GM18907 (cell line): ENCODE measurements at regions not wholly inside any gene's neighbourhood (a gene's known extent, or its start where the extent isn't known, plus 50 kb on each side); places are given as distances from the start of the nearest gene placed in this dataset.
A peak's percentile ranks its signal among the peaks of the same experiment; 100 is the strongest.
"Not testable (repeated sequence)": the region's sequence is repeated elsewhere in the genome, so short reads cannot be mapped to it uniquely, and the experiment has no call there.

Experiments
- ATAC-seq: cut with Tn5 transposase; IDR thresholded peaks from one replicate; pipeline ENCODE4 v1.9.1; 2021; ENCODE audit warnings: mild to moderate bottlenecking, moderate library complexity; ENCODE audit not compliant: unreplicated experiment

DNA sequence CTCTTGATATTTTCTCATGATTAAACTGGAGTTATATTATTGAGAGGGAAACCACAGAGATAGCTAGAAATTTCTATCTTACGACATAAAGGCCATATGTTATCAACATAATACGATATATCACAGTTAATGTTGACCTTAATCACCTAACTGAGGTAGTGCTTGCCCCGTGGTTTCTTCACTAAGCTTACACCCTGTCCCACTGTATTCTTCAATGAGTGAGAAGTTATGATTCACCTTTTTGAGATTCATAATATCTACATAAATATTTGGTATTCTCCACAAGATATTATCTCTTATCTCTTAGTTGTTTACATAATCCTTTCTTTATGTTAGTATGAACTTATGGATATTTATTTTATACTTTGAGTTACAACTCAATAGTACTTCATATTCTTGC, 1714.1 kb downstream of the BRINP3 start:
- ATAC-seq = no peak

DNA sequence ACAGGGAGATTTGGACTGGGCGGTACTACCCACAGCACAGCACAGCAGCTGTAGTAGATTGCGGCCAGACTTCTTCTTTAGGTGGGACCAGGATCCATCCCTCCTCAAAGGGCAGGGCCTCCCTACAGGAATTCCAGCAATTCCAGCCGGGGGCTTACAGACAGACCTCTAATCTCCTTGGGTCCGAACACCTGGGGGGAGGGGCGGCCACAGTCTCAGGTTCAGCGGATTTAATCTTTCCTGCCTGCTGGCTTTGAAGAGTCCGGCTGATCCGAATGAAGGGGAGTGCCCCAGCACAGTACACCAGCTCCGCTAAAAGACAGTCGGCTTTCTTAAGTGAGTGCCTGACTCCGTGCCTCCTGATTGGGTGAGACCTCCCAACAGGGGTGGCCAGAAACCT, 1708.5 kb downstream of the BRINP3 start:
- ATAC-seq = no peak

DNA sequence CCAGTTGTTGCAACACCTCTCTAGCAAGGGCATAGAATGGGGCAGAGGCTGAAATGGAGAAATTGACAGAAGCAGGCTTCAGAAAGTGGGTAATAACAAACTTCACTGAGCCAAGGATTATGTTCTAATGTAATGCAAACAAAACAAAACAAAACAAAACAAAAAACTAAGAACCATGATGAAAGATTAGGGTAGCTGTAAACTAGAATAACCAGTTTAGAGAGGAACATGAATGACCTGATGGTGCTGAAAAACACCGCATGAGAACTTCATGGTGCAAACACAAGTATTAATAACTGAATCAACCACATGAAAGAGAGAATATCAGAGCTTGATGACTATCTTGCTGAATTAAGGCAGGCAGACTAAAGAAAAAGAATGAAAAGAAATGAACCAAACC, 1707.7 kb downstream of the BRINP3 start:
- ATAC-seq = no peak

DNA sequence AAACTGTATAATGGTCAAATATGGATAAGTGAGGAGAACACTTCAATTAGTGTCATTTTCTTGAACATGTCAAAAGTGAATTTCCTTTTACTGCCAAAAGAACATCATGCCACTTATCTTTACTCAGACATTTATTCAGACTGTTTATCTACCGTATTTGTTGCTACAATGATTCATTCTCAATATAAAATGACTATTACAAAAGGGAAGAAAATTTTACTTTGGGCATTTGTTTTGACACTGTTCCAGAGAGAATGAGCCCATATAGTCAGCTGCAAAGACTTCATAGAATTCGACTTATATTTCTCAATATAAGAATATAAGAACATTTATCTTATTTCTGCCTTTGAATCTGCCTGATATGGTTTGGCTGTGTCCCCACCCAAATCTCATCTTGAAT, 1699.1 kb downstream of the BRINP3 start:
- no peak for ATAC-seq

DNA sequence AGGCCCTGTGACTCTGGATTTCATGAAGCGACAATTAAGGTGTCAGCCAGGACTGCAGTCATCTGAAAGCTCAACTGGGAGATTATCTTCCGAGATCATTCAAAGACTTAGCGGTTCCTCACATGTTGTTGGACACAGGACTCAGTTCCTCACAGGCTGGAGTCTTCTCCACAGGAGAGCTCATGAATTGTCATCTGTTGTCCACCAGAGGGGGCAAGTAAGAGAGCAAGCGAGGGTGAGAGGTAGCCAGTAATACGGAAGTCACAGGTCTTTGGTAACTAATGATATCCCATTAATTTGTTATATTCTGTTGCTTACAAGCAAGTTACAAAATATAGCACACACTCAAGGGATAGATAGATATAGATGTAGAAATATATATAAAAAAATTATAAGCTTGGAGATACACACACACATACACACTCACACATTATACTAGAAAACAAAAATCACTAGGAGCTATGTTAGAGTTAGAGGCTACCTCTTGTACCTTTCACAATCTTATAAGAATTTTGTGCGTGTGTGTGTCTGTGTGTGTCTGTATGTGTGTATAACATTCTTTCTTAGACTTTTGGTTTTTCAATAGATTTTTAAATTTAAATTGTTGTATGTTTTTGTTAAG, 1695.3 kb downstream of the BRINP3 start:
- ATAC-seq = peak; percentile 89

DNA sequence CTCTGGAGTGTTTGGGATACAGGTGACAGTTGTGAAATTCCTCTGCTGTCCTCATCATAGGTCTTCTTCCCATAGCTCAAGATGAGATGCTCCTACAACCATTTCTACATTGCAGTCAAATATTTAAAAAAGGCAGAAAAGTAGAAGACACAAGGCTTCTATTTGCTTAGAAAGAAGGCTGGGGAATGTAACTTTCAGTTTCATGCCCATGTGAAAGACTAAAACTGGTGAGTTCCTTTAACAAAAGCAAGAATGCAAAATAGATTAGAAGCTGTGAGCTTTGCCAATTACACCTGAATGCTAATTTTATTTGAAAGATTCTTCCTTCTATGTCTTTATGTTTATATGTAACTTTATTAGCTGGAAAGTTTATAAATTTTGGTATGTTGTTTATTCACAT, 1682.7 kb downstream of the BRINP3 start:
- ATAC-seq = no peak

DNA sequence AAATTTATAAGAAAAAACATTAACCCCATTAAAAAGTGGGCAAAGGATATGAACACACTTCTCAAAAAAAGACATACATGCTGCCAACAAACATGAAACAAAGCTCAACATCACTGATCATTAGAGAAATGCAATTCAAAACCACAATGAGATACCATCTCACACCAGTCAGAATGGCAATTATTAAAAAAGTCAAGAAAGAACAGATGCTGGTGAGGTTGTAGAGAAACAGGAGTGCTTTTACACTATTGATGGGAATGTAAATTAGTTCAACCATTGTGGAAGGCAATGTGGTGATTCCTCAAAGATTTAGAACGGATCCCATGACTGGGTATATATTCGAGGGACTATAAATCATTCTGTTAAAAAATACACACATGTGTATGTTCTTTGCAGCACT, 1665.5 kb downstream of the BRINP3 start:
- ATAC-seq = not testable (repeated sequence)

DNA sequence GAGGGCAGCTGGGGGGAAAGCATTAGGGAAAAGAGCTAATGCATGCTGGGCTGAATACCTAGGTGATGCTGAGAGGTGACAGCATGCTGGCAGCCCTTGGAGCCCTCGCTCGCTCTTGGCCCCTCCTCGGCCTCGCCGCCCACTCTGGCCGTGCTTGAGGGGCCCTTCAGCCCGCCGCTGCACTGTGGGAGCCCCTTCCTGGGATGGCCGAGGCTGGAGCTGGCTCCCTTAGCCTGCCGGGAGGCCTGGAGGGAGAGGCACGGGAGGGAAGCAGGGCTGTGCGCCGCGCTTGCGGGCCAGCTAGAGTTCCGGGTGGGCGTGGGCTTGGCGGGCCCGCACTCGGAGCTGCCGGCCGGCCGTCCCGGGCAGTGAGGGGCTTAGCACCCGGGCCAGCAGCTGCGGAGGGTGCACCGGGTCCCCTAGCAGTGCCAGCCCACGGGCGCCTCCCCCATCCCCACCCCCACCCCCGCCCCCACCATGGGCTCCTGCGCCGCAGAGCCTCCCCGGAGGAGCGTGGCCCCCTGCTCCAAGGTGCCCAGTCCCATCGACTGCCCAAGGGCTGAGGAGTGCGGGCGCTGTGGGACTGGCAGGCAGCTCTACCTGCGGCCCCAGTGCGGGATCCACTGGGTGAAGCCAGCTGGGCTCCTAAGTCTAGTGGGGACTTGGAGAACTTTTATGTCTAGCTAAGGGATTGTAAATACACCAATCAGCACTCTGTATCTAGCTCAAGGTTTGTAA, 1664.7 kb downstream of the BRINP3 start:
- not testable (repeated sequence) for ATAC-seq

DNA sequence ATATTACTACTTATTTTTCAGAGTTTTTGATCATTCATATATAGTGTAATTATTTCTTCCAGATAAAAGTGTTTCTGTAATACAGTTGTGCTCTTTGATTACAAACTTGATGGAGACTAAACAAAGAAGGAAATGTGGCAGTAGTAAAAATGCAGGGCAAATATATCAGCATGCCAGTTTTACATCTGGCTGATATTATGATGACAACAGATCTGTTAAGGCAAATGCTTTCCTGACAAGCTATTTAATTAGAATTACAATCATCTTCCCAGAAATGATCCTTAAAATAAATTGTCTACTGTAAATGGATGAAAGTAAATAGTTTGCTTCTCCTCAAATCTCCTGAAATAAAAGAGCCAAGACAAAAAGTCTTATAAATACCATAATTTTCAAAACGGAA, 1659.8 kb downstream of the BRINP3 start:
- no peak for ATAC-seq

DNA sequence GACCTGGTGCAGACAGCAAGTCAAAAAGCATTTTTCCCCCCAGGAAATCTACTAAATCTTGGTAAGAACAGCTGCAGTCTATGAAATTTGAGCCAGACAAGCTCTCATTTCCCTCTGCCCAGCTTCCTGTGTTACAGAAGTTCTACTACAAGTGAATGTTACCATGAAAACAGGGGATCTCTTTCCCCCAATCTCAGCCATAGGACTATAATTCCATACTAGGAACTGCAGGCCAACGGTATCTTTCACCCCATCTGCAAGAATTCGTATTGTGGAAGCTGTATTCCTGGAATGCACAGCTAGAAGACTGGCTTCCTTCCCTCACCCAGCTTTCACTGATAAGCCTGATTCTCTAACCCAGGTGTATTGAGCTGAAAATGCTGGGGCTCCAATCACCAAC, 1655.4 kb downstream of the BRINP3 start:
- no peak for ATAC-seq

DNA sequence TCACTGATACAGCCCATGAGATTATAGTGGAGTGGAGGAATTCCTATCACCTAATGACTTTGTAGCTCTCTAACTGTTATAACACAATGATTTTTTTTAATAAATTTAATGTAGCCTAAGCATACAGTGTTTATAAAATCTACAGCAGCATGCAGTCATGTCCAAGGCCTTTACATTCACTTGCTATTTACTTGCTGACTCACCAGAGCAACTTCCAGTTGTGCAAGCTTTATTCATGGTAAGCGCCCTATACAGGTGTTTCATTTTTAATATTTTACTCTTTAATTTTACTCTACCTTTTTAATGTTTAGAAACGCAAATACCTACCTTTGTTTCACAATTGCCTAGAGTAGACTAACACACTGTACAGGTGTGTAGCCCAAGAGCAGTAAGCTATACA, 1652.2 kb downstream of the BRINP3 start:
- ATAC-seq = no peak

DNA sequence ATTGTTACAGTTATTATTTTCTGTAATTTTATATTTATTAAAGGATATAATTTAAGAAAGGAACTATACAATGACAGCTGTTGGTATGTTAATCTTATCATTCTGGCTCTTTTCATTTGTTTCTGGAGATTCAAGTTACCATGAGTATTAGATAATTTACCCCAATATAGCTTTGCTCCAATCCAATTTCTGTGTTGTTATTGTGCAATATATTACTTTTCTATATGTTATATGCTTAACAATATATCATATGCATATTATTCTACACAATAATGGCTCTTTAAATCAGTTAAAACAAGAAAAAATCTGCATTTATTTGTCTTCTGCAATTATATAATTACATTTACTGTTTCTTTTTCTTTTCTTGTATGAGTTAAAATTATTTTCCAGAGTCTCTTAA, 1650.9 kb downstream of the BRINP3 start:
- no peak for ATAC-seq

DNA sequence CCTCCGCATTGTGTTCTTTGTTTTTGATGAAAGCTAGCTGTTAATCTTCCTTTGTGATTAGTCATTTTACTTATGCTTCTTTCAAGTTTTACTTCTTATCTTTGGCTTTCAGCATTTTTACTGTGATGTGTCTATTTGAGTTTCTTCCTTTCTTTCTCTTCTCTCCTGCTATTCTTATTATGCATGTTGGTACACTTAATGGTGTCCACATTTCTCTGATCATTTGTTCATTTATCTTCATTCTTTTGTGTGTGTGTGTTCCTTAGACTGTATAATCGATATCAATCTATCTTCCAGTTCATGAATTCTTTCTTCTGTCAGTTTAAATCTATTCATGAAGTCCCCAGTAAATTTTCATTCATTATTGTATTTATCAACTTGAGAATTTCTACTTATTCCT, 1650.3 kb downstream of the BRINP3 start:
- ATAC-seq = no peak

DNA sequence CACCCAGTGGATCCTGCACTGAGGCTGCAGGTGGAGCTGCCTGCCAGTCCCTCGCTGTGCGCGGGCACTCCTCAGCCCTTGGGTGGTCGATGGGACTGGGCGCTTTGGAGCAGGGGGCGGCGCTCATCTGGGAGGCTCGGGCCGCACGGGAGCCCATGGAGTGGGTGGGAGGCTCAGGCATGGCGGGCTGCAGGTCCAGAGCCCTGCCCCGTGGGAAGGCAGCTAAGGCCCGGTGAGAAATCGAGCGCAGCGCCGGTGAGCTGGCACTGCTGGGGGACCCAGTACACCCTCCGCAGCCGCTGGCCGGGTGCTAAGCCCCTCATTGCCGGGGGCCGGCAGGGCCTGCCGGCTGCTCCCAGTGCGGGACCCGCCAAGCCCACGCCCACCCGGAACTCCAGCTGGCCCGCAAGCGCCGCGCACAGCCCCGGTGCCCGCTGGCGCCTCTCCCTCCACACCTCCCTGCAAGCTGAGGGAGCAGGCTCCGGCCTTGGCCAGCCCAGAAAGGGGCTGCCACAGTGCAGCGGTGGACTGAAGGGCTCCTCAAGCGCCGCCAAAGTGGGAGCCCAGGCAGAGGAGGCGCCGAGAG, 1636.5 kb downstream of the BRINP3 start:
- ATAC-seq = not testable (repeated sequence)

DNA sequence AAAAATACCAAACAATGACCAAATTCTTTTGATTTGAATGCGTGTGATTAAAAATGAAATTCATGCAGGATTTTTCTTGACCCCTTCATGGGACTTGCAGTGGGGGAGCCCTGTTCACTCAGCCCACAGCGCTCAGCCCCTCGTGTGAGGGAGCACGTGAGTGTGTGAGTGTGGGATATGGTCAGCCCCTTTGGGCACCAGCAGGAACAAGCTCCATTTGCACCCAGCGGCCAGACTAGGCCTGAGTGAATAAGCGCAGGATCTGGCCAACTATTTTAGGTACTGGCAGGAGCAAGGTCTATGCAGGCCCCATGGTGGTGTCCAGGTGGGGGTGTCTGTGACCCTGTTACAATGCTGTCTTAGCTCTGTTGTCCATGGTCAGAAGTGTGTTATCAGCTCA, 1631.2 kb downstream of the BRINP3 start:
- ATAC-seq = no peak

DNA sequence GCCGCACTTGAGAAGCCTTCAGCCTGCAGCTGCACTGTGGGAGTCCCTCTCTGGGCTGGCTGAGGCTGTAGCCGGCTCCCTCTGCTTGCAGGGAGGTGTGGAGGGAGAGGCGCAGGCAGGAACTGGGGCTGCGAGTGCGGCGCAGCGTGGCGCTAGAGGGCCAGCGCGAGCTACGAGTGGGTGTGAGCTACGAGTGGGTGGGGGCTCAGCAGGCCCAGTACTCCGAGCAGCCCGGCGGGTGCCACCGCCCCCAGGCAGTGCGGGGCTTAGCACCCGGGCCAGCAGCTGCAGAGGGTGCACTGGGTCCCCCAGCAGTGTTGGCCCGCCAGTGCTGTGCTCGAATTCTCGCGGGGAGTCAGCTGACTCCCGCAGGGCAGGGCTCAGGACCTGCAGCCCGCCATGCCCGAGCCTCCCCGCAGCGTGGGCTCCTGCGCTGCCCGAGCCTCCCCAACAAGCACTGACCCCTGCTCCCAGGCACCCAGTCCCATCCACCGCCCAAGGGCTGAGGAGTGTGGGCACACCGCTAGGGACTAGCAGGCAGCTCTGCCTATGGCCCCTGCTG, 1620.1 kb downstream of the BRINP3 start:
- no peak for ATAC-seq

DNA sequence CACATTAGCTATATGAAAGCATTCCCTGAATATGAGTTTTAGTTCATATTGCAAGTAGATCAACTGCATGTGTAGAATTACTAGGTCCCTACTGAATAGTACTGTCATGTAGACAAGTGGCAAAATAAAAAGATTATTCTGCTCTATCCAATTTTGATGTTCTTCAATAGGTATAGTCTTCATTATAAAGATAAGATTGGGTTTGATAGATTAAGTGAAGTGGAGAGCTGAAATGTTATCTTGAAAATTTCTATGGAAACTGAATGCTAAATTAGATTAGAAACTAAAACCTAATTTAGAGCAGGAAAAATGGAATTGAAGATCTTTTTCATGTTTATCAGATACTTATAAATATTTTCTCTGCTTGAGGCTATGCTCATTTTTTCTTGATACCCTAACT, 1610.0 kb downstream of the BRINP3 start:
- no peak for ATAC-seq

DNA sequence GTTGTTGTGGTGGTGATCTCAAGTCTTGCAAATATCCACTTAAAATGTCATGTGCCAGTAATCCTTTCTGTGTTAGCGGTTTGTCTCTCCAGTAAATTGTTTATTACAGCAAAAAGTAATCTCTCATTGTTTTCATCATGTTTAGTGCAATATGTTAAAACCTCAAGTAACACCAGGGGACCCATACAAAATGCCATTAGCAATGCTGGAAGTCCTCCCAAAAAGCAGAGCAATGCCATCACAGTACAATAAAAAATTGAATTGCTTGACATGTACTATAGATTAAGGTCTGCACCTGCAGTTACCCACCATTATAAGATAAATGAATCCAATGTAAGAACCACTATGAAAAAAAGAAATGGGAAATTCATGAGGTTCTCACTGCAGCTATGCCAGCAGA, 1606.5 kb downstream of the BRINP3 start:
- ATAC-seq = no peak

DNA sequence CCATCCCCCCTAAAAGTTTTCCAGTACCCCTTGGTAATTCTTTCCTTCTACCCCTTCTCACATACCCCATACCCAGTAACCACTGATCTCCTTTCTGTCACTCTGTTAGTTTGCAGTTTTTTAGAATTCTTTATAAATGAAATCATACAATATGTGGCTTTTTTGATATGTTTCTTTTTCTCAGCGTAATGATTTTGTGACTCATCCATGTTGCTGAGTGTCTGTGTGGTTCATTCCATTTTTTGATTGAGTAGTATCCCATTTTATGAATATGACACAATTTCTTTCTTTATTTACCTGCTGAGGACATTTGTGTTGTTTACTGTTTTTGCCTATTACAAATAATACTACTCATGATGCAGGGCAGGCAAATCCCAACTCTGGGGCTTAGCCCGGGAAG, 1605.3 kb downstream of the BRINP3 start:
- no peak for ATAC-seq

DNA sequence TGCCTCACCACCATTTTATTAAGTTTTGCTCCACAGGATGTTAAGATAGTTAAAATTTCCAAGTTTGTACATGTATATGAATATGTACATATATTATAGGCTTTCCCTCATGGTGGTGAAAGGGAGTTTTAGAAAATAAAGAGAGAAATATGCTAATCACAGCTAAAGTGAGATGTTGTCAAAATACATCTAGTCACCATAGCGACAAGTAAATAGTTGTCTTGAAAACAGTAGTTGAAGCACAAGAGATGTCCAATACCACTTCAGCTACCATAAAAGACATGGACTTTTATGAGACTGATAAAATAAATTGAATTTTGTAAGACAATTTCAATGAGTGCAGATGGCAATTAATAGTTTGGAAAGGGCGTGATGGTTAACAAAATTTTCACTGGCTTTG, 1600.0 kb downstream of the BRINP3 start:
- ATAC-seq = no peak

DNA sequence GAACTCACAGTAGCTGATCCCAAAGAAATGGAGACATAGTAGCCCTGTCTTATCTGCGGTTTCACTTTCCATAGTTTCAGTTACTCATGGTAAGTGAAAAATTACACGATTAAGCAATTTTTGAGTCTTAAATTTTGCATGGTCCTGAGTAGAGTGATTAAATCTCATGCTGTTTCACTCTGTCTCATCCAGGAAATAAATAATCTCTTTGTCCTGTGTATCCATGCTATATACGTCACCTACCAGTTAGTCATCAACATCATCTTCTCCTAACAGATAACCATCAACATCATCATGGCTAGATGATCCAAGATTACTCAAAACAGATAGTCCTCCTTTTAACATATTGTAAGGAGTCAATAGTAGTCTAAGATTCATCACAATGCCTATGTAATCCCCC, 1589.3 kb downstream of the BRINP3 start:
- no peak for ATAC-seq

DNA sequence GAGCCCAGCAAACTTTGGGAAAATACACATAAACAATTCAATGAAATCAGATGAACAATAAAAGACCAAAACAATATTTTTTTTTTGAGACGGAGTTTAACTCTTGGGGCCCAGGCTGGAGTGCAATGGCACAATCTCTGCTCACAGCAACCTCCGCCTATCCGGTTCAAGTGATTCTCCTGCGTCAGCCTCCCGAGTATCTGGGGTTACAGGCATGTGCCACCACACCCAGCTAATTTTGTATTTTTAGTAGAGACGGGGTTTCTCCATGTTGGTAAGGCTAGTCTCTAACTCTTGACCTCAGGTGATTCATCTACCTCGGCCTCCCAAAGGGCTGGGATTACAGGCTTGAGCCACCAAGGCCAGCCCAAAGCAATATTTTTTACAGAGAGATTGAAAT, 1588.5 kb downstream of the BRINP3 start:
- ATAC-seq = no peak
